Esophagus squamous epithelium (tissue), 4 donors: ENCODE measurements at regions not wholly inside any gene's neighbourhood (a gene's known extent, or its start where the extent isn't known, plus 50 kb on each side); places are given as distances from the start of the nearest gene placed in this dataset.

Experiments used
- POLR2A ChIP-seq, 4 donors: fragments of 450-650 bp; IDR thresholded peaks; one replicate each; pipeline ENCODE4 v1.6.1; 2017; ENCODE audit warnings: antibody characterized with exemption in 4 of 4, mild to moderate bottlenecking in 4 of 4, moderate library complexity in 3 of 4
- TF ChIP-seq, protein P1 (sequence below), 6 experiments: fragments of 450-650 bp in 4 of 6; fragments of 200-600 bp in 2 of 6; sonication (generic) in 2 of 6; IDR thresholded peaks; one replicate each; pipeline ENCODE4 v1.5.1; 2016 to 2019; ENCODE audit warnings: antibody characterized with exemption in 6 of 6, mild to moderate bottlenecking in 4 of 6, moderate library complexity in 4 of 6

DNA sequence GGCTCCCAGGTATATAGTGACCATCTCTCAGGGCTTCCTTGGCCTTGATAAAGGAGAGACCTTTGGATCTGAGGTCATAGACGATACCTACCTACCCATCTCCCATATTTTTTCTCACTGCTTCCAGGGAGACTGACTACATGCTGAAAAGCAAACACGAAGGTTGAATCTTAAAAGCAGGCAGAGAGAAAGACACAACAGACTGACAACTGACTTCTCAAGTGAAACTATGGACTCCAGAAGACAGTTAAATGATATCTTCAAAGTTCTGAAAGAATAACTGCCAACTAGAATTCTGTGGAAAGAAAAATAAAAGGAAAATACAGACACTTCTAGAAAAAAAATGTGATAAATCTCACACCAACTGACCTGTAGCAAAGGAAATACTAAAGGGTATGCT lies 76.5 kb upstream of the HAAO start:
- TF ChIP-seq, protein P1, sequence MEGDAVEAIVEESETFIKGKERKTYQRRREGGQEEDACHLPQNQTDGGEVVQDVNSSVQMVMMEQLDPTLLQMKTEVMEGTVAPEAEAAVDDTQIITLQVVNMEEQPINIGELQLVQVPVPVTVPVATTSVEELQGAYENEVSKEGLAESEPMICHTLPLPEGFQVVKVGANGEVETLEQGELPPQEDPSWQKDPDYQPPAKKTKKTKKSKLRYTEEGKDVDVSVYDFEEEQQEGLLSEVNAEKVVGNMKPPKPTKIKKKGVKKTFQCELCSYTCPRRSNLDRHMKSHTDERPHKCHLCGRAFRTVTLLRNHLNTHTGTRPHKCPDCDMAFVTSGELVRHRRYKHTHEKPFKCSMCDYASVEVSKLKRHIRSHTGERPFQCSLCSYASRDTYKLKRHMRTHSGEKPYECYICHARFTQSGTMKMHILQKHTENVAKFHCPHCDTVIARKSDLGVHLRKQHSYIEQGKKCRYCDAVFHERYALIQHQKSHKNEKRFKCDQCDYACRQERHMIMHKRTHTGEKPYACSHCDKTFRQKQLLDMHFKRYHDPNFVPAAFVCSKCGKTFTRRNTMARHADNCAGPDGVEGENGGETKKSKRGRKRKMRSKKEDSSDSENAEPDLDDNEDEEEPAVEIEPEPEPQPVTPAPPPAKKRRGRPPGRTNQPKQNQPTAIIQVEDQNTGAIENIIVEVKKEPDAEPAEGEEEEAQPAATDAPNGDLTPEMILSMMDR (IDR thresholded peaks at IDR 0.05), result no peak
- no peak for TF ChIP-seq POLR2A (IDR thresholded peaks at IDR 0.05)
